Astrocyte (in vitro differentiated cells and primary cell): ENCODE measurements at regions not wholly inside any gene's neighbourhood (a gene's known extent, or its start where the extent isn't known, plus 50 kb on each side); places are given as distances from the start of the nearest gene placed in this dataset.

ENCODE experiments used
- DNase-seq: peaks from one replicate; pipeline ENCODE4 v3.0.0-alpha.2; 2010; ENCODE audit warnings: low read depth
- FAIRE-seq: peaks from 2 replicates; lab custom pipeline; 2011; peaks lifted over from hg19 to GRCh38; lab: Jason Lieb, UNC
- H2AFZ ChIP-seq: 2 replicates; pipeline ENCODE4 v1.6.0; 2012; ENCODE audit warnings: low read depth, low read length, inconsistent platforms
- H3K27ac ChIP-seq: 2 replicates; pipeline ENCODE4 v1.5.1; 2011; ENCODE audit warnings: low read depth, low read length, inconsistent platforms
- H3K27me3 ChIP-seq: 2 replicates; pipeline ENCODE4 v1.6.0; 2011; ENCODE audit warnings: low read length, inconsistent platforms; ENCODE audit not compliant: insufficient read depth
- H3K36me3 ChIP-seq: 2 replicates; pipeline ENCODE4 v1.5.1; 2011; ENCODE audit warnings: low read length, inconsistent platforms; ENCODE audit not compliant: insufficient read depth
- H3K4me1 ChIP-seq: 2 replicates; pipeline ENCODE4 v1.5.1; 2011; ENCODE audit warnings: low read length, inconsistent platforms; ENCODE audit not compliant: insufficient read depth
- H3K4me2 ChIP-seq: 2 replicates; pipeline ENCODE4 v1.6.0; 2012; ENCODE audit warnings: low read length, inconsistent platforms
- H3K4me3 ChIP-seq: 2 replicates; pipeline ENCODE4 v1.5.1; 2011; ENCODE audit warnings: low read depth, mild to moderate bottlenecking, low read length, inconsistent platforms; ENCODE audit not compliant: insufficient read depth
- H3K79me2 ChIP-seq: 2 replicates; pipeline ENCODE4 v1.6.0; 2012; ENCODE audit warnings: mild to moderate bottlenecking, low read length, inconsistent platforms; ENCODE audit not compliant: insufficient read depth
- H3K9ac ChIP-seq: 2 replicates; pipeline ENCODE4 v1.6.0; 2012; ENCODE audit warnings: mild to moderate bottlenecking, low read length, inconsistent platforms
- H3K9me3 ChIP-seq: 2 replicates; pipeline ENCODE4 v1.5.1; 2012; ENCODE audit warnings: low read depth, mild to moderate bottlenecking, low read length, inconsistent platforms; ENCODE audit not compliant: insufficient read depth
- H4K20me1 ChIP-seq: 2 replicates; pipeline ENCODE4 v1.6.0; 2012; ENCODE audit warnings: low read length, inconsistent platforms; ENCODE audit not compliant: insufficient read depth
- H3K27ac Mint-ChIP-seq: one replicate; pipeline ENCODE4 v1.8.0; 2021; ENCODE audit warnings: mild to moderate bottlenecking, mixed read lengths; ENCODE audit not compliant: unreplicated experiment
- H3K27me3 Mint-ChIP-seq: one replicate; pipeline ENCODE4 v1.8.0; 2021; ENCODE audit warnings: low read depth, mixed read lengths; ENCODE audit not compliant: unreplicated experiment
- H3K36me3 Mint-ChIP-seq: one replicate; pipeline ENCODE4 v1.8.0; 2021; ENCODE audit warnings: low read depth, mixed read lengths; ENCODE audit not compliant: unreplicated experiment
- H3K4me1 Mint-ChIP-seq: one replicate; pipeline ENCODE4 v1.8.0; 2021; ENCODE audit warnings: low read depth, mixed read lengths; ENCODE audit not compliant: unreplicated experiment
- H3K4me3 Mint-ChIP-seq: one replicate; pipeline ENCODE4 v1.8.0; 2021; ENCODE audit warnings: mild to moderate bottlenecking, moderate library complexity, mixed read lengths; ENCODE audit not compliant: unreplicated experiment
- H3K9me3 Mint-ChIP-seq: one replicate; pipeline ENCODE4 v1.8.0; 2021; ENCODE audit warnings: mild to moderate bottlenecking, mixed read lengths; ENCODE audit not compliant: unreplicated experiment
- CTCF ChIP-seq: IDR thresholded peaks from 2 replicates; pipeline ENCODE4 v1.5.1; 2011; ENCODE audit warnings: low read depth, mild to moderate bottlenecking, inconsistent platforms, low read length, moderate library complexity; ENCODE audit not compliant: insufficient read depth
- EZH2 ChIP-seq: IDR thresholded peaks from 2 replicates; pipeline ENCODE4 v1.6.1; 2012; ENCODE audit warnings: mild to moderate bottlenecking, low read length, inconsistent platforms; ENCODE audit not compliant: insufficient read depth

- no peak for FAIRE-seq
- no peak for DNase-seq
- H3K9me3 Mint-ChIP-seq = no peaks in the 10 kb centered on the region
- no peaks in the 10 kb centered on the region for H3K79me2 ChIP-seq
- H2AFZ ChIP-seq = no peak overlapping the region
- no peaks in the 10 kb centered on the region for H3K9me3 ChIP-seq
- no peaks in the 10 kb centered on the region for H3K36me3 Mint-ChIP-seq
- no peak overlapping the region for H3K9ac ChIP-seq
- H3K27me3 Mint-ChIP-seq = peaks cover 2% of the 10 kb centered on the region
- no peaks in the 10 kb centered on the region for H3K27me3 ChIP-seq
- no peak overlapping the region for H3K4me2 ChIP-seq
- H4K20me1 ChIP-seq = no peaks in the 10 kb centered on the region
- H3K27ac Mint-ChIP-seq = no peak overlapping the region
- no peak overlapping the region for H3K4me3 ChIP-seq
- no peak overlapping the region for H3K4me3 Mint-ChIP-seq
- peaks cover 13% of the 10 kb centered on the region for H3K4me1 Mint-ChIP-seq
- no peak overlapping the region for H3K27ac ChIP-seq
- H3K36me3 ChIP-seq = no peaks in the 10 kb centered on the region
- H3K4me1 ChIP-seq = peaks cover 9% of the 10 kb centered on the region
- TF ChIP-seq EZH2 (no peak), CTCF (no peak)
Observed at GRCh38 chr7:115086146-115086841, 164.4 kb downstream of the MDFIC start.

DNA sequence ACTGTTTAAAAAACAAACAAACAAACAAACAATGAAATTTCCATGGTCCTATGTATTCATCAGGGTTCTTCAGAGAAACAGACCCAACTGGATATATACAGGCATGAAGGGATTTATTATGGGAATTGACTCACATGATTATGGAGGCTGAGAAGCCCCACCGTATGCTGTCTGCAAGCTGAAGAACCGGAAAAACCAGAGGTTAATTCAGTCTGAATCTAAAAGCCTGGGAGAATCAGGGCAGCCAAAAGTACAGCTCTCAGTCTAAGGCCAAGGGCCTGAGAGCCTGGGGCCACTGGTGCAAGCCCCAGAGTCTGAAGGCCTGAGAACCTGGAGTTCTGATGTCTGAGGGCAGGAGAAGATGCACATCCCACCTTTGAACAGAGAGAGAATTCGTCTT lies 163.5 kb downstream of the MDFIC start:
- H3K4me3 Mint-ChIP-seq = no peak overlapping the region
- Histone ChIP-seq H3K4me3 (no peak overlapping the region), H3K27ac (no peak overlapping the region), H3K79me2 (no peaks in the 10 kb centered on the region), H3K4me1 (peaks cover 9% of the 10 kb centered on the region), H3K9me3 (no peaks in the 10 kb centered on the region), H3K4me2 (no peak overlapping the region), H3K9ac (no peak overlapping the region), H3K36me3 (no peaks in the 10 kb centered on the region), H2AFZ (no peak overlapping the region), H3K27me3 (no peaks in the 10 kb centered on the region), H4K20me1 (no peaks in the 10 kb centered on the region)
- H3K4me1 Mint-ChIP-seq = peaks cover 13% of the 10 kb centered on the region
- DNase-seq = no peak
- TF ChIP-seq CTCF = no peak
- no peak for TF ChIP-seq EZH2
- no peak overlapping the region for H3K27ac Mint-ChIP-seq
- H3K36me3 Mint-ChIP-seq = no peaks in the 10 kb centered on the region
- no peak for FAIRE-seq
- peaks cover 2% of the 10 kb centered on the region for H3K27me3 Mint-ChIP-seq
- no peaks in the 10 kb centered on the region for H3K9me3 Mint-ChIP-seq

GRCh38 chr7:115083935-115084334 lies 162.0 kb downstream of the MDFIC start:
- DNase-seq (no peak), FAIRE-seq (no peak)
- Histone ChIP-seq H3K4me3 (no peak overlapping the region), H3K36me3 (no peaks in the 10 kb centered on the region), H3K27me3 (no peaks in the 10 kb centered on the region), H3K79me2 (no peaks in the 10 kb centered on the region), H3K4me2 (no peak overlapping the region), H3K9ac (no peak overlapping the region), H4K20me1 (no peaks in the 10 kb centered on the region), H2AFZ (no peak overlapping the region), H3K27ac (no peak overlapping the region), H3K4me1 (peaks cover 9% of the 10 kb centered on the region), H3K9me3 (no peaks in the 10 kb centered on the region)
- TF ChIP-seq CTCF (no peak), EZH2 (no peak)
- Mint-ChIP-seq H3K27me3 (peaks cover 2% of the 10 kb centered on the region), H3K9me3 (no peaks in the 10 kb centered on the region), H3K27ac (no peak overlapping the region), H3K4me1 (peaks cover 13% of the 10 kb centered on the region), H3K36me3 (no peaks in the 10 kb centered on the region), H3K4me3 (no peak overlapping the region)
